KMS-11 (cell line): ENCODE measurements at regions not wholly inside any gene's neighbourhood (a gene's known extent, or its start where the extent isn't known, plus 50 kb on each side); places are given as distances from the start of the nearest gene placed in this dataset.

Source experiments
- H2AFZ ChIP-seq: fragments of 200-600 bp; sonication (generic); 2 replicates; pipeline ENCODE4 v1.6.1; 2016; ENCODE audit warnings: antibody characterized with exemption, mixed run types, low read depth
- H3K27ac ChIP-seq: fragments of 200-600 bp; sonication (generic); 2 replicates; pipeline ENCODE4 v1.6.1; 2016; ENCODE audit warnings: mild to moderate bottlenecking, mixed run types
- H3K27me3 ChIP-seq: fragments of 200-600 bp; sonication (generic); 2 replicates; pipeline ENCODE4 v1.6.1; 2017; ENCODE audit warnings: mild to moderate bottlenecking, low read depth, mixed run types, moderate library complexity; ENCODE audit not compliant: insufficient read depth
- H3K36me3 ChIP-seq: fragments of 200-600 bp; sonication (generic); 2 replicates; pipeline ENCODE4 v1.6.1; 2017; ENCODE audit warnings: mild to moderate bottlenecking, mixed run types; ENCODE audit not compliant: insufficient read depth
- H3K4me1 ChIP-seq: fragments of 200-600 bp; sonication (generic); 2 replicates; pipeline ENCODE4 v1.6.1; 2016; ENCODE audit warnings: mild to moderate bottlenecking, low read depth, mixed run types; ENCODE audit not compliant: poor library complexity, severe bottlenecking
- H3K4me2 ChIP-seq: fragments of 200-600 bp; sonication (generic); 2 replicates; pipeline ENCODE4 v1.7.0; 2016; ENCODE audit warnings: mild to moderate bottlenecking, mixed run types
- H3K4me3 ChIP-seq: fragments of 200-600 bp; sonication (generic); IDR thresholded peaks from 2 replicates; pipeline ENCODE4 v1.6.1; 2017; ENCODE audit warnings: low read depth, low read length, mixed read lengths; ENCODE audit not compliant: insufficient read depth
- H3K79me2 ChIP-seq: fragments of 200-600 bp; sonication (generic); 2 replicates; pipeline ENCODE4 v1.6.1; 2016; ENCODE audit warnings: low read depth, mixed run types; ENCODE audit not compliant: insufficient read depth
- H3K9ac ChIP-seq: fragments of 200-600 bp; sonication (generic); 2 replicates; pipeline ENCODE4 v1.6.1; 2016; ENCODE audit warnings: mild to moderate bottlenecking, mixed run types
- H4K20me1 ChIP-seq: fragments of 200-600 bp; sonication (generic); 2 replicates; pipeline ENCODE4 v1.6.1; 2016; ENCODE audit warnings: mild to moderate bottlenecking, mixed run types; ENCODE audit not compliant: insufficient read depth
- CTCF ChIP-seq: fragments of 200-600 bp; sonication (generic); conservative IDR thresholded peaks from 2 replicates; pipeline ENCODE4 v1.6.1; 2017; ENCODE audit warnings: low read depth, mild to moderate bottlenecking, antibody characterized with exemption, low read length, moderate library complexity, mixed read lengths

GRCh38 chr4:184955636-184956035 lies 62.7 kb upstream of the HELT start:
- Histone ChIP-seq H3K36me3 (no peaks in the 10 kb centered on the region), H3K4me1 (no peaks in the 10 kb centered on the region), H3K79me2 (no peaks in the 10 kb centered on the region), H4K20me1 (no peaks in the 10 kb centered on the region), H3K4me3 (no peak overlapping the region), H3K27me3 (no peaks in the 10 kb centered on the region), H3K4me2 (no peak overlapping the region), H3K27ac (no peak overlapping the region), H3K9ac (no peak overlapping the region), H2AFZ (no peak overlapping the region)
- no peak for TF ChIP-seq CTCF

- Histone ChIP-seq H3K79me2 (no peaks in the 10 kb centered on the region), H3K4me1 (no peaks in the 10 kb centered on the region), H3K4me3 (no peak overlapping the region), H3K36me3 (no peaks in the 10 kb centered on the region), H3K27me3 (no peaks in the 10 kb centered on the region), H2AFZ (no peak overlapping the region), H4K20me1 (no peaks in the 10 kb centered on the region), H3K4me2 (no peak overlapping the region), H3K27ac (no peak overlapping the region), H3K9ac (no peak overlapping the region)
- TF ChIP-seq CTCF = no peak
These were observed 60.7 kb upstream of the HELT start for GRCh38 chr4:184957446-184958115.

- no peaks in the 10 kb centered on the region for H4K20me1 ChIP-seq
- H3K79me2 ChIP-seq = no peaks in the 10 kb centered on the region
- H3K4me1 ChIP-seq = no peaks in the 10 kb centered on the region
- TF ChIP-seq CTCF = no peak
- H3K9ac ChIP-seq = no peak overlapping the region
- H3K36me3 ChIP-seq = no peaks in the 10 kb centered on the region
- H3K27me3 ChIP-seq = no peaks in the 10 kb centered on the region
- no peak overlapping the region for H3K4me2 ChIP-seq
- H2AFZ ChIP-seq = no peak overlapping the region
- no peak overlapping the region for H3K4me3 ChIP-seq
- H3K27ac ChIP-seq = no peak overlapping the region
These were observed 60.0 kb upstream of the HELT start for GRCh38 chr4:184958127-184958922.

- no peak for TF ChIP-seq CTCF
- Histone ChIP-seq H4K20me1 (no peaks in the 10 kb centered on the region), H3K4me3 (no peak overlapping the region), H3K79me2 (no peaks in the 10 kb centered on the region), H3K27ac (no peak overlapping the region), H2AFZ (no peak overlapping the region), H3K27me3 (no peaks in the 10 kb centered on the region), H3K4me1 (no peaks in the 10 kb centered on the region), H3K9ac (no peak overlapping the region), H3K4me2 (no peak overlapping the region), H3K36me3 (no peaks in the 10 kb centered on the region)
These were observed 59.4 kb upstream of the HELT start for GRCh38 chr4:184958923-184959210.
